IPS-20b (cell line): ENCODE measurements at regions not wholly inside any gene's neighbourhood (a gene's known extent, or its start where the extent isn't known, plus 50 kb on each side); places are given as distances from the start of the nearest gene placed in this dataset.
"Not testable (repeated sequence)": the region's sequence is repeated elsewhere in the genome, so short reads cannot be mapped to it uniquely, and the experiment has no call there.

Experiments
- H3K27ac ChIP-seq: one replicate; pipeline ENCODE4 v1.5.1; 2013; ENCODE audit warnings: low read length
- H3K27me3 ChIP-seq: 2 replicates; pipeline ENCODE4 v1.6.1; 2013; ENCODE audit warnings: mild to moderate bottlenecking, low read length, inconsistent platforms; ENCODE audit not compliant: insufficient read depth
- H3K36me3 ChIP-seq: 2 replicates; pipeline ENCODE4 v1.6.1; 2013; ENCODE audit warnings: low read depth, mild to moderate bottlenecking, inconsistent platforms, low read length, moderate library complexity; ENCODE audit not compliant: insufficient read depth
- H3K4me1 ChIP-seq: 2 replicates; pipeline ENCODE4 v1.6.1; 2013; ENCODE audit warnings: mild to moderate bottlenecking, control low read depth, inconsistent platforms, low read length, moderate library complexity; ENCODE audit not compliant: insufficient read depth
- H3K4me3 ChIP-seq: 2 replicates; pipeline ENCODE4 v1.5.1; 2013; ENCODE audit warnings: mild to moderate bottlenecking, low read length, inconsistent platforms
- H3K9ac ChIP-seq: 2 replicates; pipeline ENCODE4 v1.6.1; 2013; ENCODE audit warnings: low read depth, mild to moderate bottlenecking, inconsistent platforms, low read length, moderate library complexity
- H3K9me3 ChIP-seq: 2 replicates; pipeline ENCODE4 v1.6.1; 2013; ENCODE audit warnings: mild to moderate bottlenecking, low read depth, low read length, inconsistent platforms; ENCODE audit not compliant: insufficient read depth

GRCh38 chr2:47728551-47728950 lies 54.4 kb upstream of the MSH6 start:
- Histone ChIP-seq H3K4me1 (no peaks in the 10 kb centered on the region), H3K27ac (no peak overlapping the region), H3K9ac (no peak overlapping the region), H3K9me3 (no peaks in the 10 kb centered on the region), H3K4me3 (no peak overlapping the region), H3K36me3 (no peaks in the 10 kb centered on the region), H3K27me3 (no peaks in the 10 kb centered on the region)

GRCh38 chr2:47727956-47728355 lies 55.0 kb upstream of the MSH6 start:
- H3K4me3 ChIP-seq, result no peak overlapping the region
- no peak overlapping the region for H3K27ac ChIP-seq
- no peaks in the 10 kb centered on the region for H3K9me3 ChIP-seq
- H3K4me1 ChIP-seq, result no peaks in the 10 kb centered on the region
- no peaks in the 10 kb centered on the region for H3K36me3 ChIP-seq
- H3K27me3 ChIP-seq, result no peaks in the 10 kb centered on the region
- no peak overlapping the region for H3K9ac ChIP-seq

GRCh38 chr2:47726978-47727377 lies 56.0 kb upstream of the MSH6 start:
- not testable (repeated sequence) for H3K36me3 ChIP-seq, H3K4me1 ChIP-seq, H3K27me3 ChIP-seq, H3K9ac ChIP-seq, H3K4me3 ChIP-seq, H3K9me3 ChIP-seq, H3K27ac ChIP-seq

GRCh38 chr2:47725808-47726207 lies 57.1 kb upstream of the MSH6 start:
- no peaks in the 10 kb centered on the region for H3K9me3 ChIP-seq
- H3K27me3 ChIP-seq, result no peaks in the 10 kb centered on the region
- no peaks in the 10 kb centered on the region for H3K36me3 ChIP-seq
- no peak overlapping the region for H3K9ac ChIP-seq
- H3K4me1 ChIP-seq, result no peaks in the 10 kb centered on the region
- H3K27ac ChIP-seq, result no peak overlapping the region
- no peak overlapping the region for H3K4me3 ChIP-seq

GRCh38 chr2:47724221-47724981 lies 58.5 kb upstream of the MSH6 start:
- no peaks in the 10 kb centered on the region for H3K4me1 ChIP-seq
- no peaks in the 10 kb centered on the region for H3K27me3 ChIP-seq
- H3K36me3 ChIP-seq, result no peaks in the 10 kb centered on the region
- H3K4me3 ChIP-seq, result no peak overlapping the region
- no peaks in the 10 kb centered on the region for H3K9me3 ChIP-seq
- H3K9ac ChIP-seq, result no peak overlapping the region
- no peak overlapping the region for H3K27ac ChIP-seq

- no peak overlapping the region for H3K4me3 ChIP-seq
- no peaks in the 10 kb centered on the region for H3K36me3 ChIP-seq
- no peaks in the 10 kb centered on the region for H3K4me1 ChIP-seq
- no peak overlapping the region for H3K9ac ChIP-seq
- H3K27ac ChIP-seq, result no peak overlapping the region
- H3K27me3 ChIP-seq, result no peaks in the 10 kb centered on the region
- H3K9me3 ChIP-seq, result no peaks in the 10 kb centered on the region
Observed at GRCh38 chr2:47721296-47721695, 61.6 kb upstream of the MSH6 start.

- Histone ChIP-seq H3K4me1 (no peaks in the 10 kb centered on the region), H3K9ac (no peak overlapping the region), H3K27ac (no peak overlapping the region), H3K36me3 (no peaks in the 10 kb centered on the region), H3K4me3 (no peak overlapping the region), H3K9me3 (no peaks in the 10 kb centered on the region), H3K27me3 (no peaks in the 10 kb centered on the region)
Observed at GRCh38 chr2:47720559-47720958, 62.4 kb upstream of the MSH6 start.

GRCh38 chr2:47720036-47720435 lies 62.9 kb upstream of the MSH6 start:
- H3K4me3 ChIP-seq, result no peak overlapping the region
- no peak overlapping the region for H3K27ac ChIP-seq
- H3K9ac ChIP-seq, result no peak overlapping the region
- no peaks in the 10 kb centered on the region for H3K36me3 ChIP-seq
- H3K4me1 ChIP-seq, result no peaks in the 10 kb centered on the region
- no peaks in the 10 kb centered on the region for H3K27me3 ChIP-seq
- H3K9me3 ChIP-seq, result no peaks in the 10 kb centered on the region

GRCh38 chr2:47719099-47719498 lies 63.8 kb upstream of the MSH6 start:
- H3K9ac ChIP-seq, result no peak overlapping the region
- H3K9me3 ChIP-seq, result no peaks in the 10 kb centered on the region
- H3K27ac ChIP-seq, result no peak overlapping the region
- no peak overlapping the region for H3K4me3 ChIP-seq
- H3K36me3 ChIP-seq, result no peaks in the 10 kb centered on the region
- H3K27me3 ChIP-seq, result no peaks in the 10 kb centered on the region
- H3K4me1 ChIP-seq, result no peaks in the 10 kb centered on the region

- not testable (repeated sequence) for H3K9ac ChIP-seq, H3K36me3 ChIP-seq, H3K27ac ChIP-seq, H3K9me3 ChIP-seq, H3K4me1 ChIP-seq, H3K27me3 ChIP-seq, H3K4me3 ChIP-seq
Observed at GRCh38 chr2:47716307-47716706, 66.6 kb upstream of the MSH6 start.

- Histone ChIP-seq H3K36me3 (no peaks in the 10 kb centered on the region), H3K9me3 (no peaks in the 10 kb centered on the region), H3K4me3 (no peak overlapping the region), H3K4me1 (no peaks in the 10 kb centered on the region), H3K9ac (no peak overlapping the region), H3K27ac (no peak overlapping the region), H3K27me3 (no peaks in the 10 kb centered on the region)
Observed at GRCh38 chr2:47715552-47715951, 67.4 kb upstream of the MSH6 start.

- H3K9me3 ChIP-seq, result no peaks in the 10 kb centered on the region
- H3K4me3 ChIP-seq, result no peak overlapping the region
- H3K9ac ChIP-seq, result no peak overlapping the region
- H3K4me1 ChIP-seq, result no peaks in the 10 kb centered on the region
- no peaks in the 10 kb centered on the region for H3K27me3 ChIP-seq
- no peak overlapping the region for H3K27ac ChIP-seq
- no peaks in the 10 kb centered on the region for H3K36me3 ChIP-seq
Observed at GRCh38 chr2:47708801-47709499, 74.0 kb upstream of the MSH6 start.
